Neural progenitor cell (in vitro differentiated cells): ENCODE measurements at regions not wholly inside any gene's neighbourhood (a gene's known extent, or its start where the extent isn't known, plus 50 kb on each side); places are given as distances from the start of the nearest gene placed in this dataset.
"Not testable (repeated sequence)": the region's sequence is repeated elsewhere in the genome, so short reads cannot be mapped to it uniquely, and the experiment has no call there.

ENCODE experiments used
- DNase-seq: peaks from one replicate; pipeline ENCODE4 v3.0.0-alpha.2; 2016; ENCODE audit warnings: low spot score
- H2AFZ ChIP-seq: fragments of 200-600 bp; sonication (generic); replicated peaks from 2 replicates; pipeline ENCODE4 v1.6.1; 2016; ENCODE audit warnings: antibody characterized with exemption
- H3F3A ChIP-seq: fragments of 200-600 bp; sonication (generic); 2 replicates; pipeline ENCODE4 v1.6.1; 2016; ENCODE audit warnings: antibody characterized with exemption, low read depth
- H3K27ac ChIP-seq: fragments of 200-600 bp; sonication (generic); 2 replicates; pipeline ENCODE4 v1.5.1; 2016; ENCODE audit warnings: mild to moderate bottlenecking
- H3K27me3 ChIP-seq: fragments of 200-600 bp; sonication (generic); 2 replicates; pipeline ENCODE4 v1.6.1; 2016; ENCODE audit warnings: mild to moderate bottlenecking, moderate library complexity
- H3K36me3 ChIP-seq: fragments of 200-600 bp; sonication (generic); 2 replicates; pipeline ENCODE4 v1.5.1; 2016
- H3K4me1 ChIP-seq: fragments of 200-600 bp; sonication (generic); 2 replicates; pipeline ENCODE4 v1.6.1; 2016; ENCODE audit warnings: mixed run types
- H3K4me2 ChIP-seq: fragments of 200-600 bp; sonication (generic); 2 replicates; pipeline ENCODE4 v1.6.1; 2016
- H3K4me3 ChIP-seq: fragments of 200-600 bp; sonication (generic); 2 replicates; pipeline ENCODE4 v1.5.1; 2016
- H3K79me2 ChIP-seq: fragments of 200-600 bp; sonication (generic); 2 replicates; pipeline ENCODE4 v1.6.1; 2016; ENCODE audit warnings: low read depth
- H3K9ac ChIP-seq: fragments of 200-600 bp; sonication (generic); 2 replicates; pipeline ENCODE4 v1.6.1; 2016
- H3K9me3 ChIP-seq: fragments of 200-600 bp; sonication (generic); 2 replicates; pipeline ENCODE4 v1.5.1; 2016; ENCODE audit warnings: low read depth
- H4K20me1 ChIP-seq: fragments of 200-600 bp; sonication (generic); 2 replicates; pipeline ENCODE4 v1.6.1; 2016; ENCODE audit warnings: low read depth
- H3K27ac Mint-ChIP-seq: 3 replicates; pipeline ENCODE4 v1.8.0; 2021; ENCODE audit warnings: mixed read lengths
- H3K27me3 Mint-ChIP-seq: 2 replicates; pipeline ENCODE4 v1.8.0; 2022; ENCODE audit warnings: low read depth, mild to moderate bottlenecking, inconsistent platforms, moderate library complexity, mixed read lengths; ENCODE audit not compliant: insufficient read depth
- H3K36me3 Mint-ChIP-seq: 3 replicates; pipeline ENCODE4 v1.8.0; 2021; ENCODE audit warnings: mixed read lengths
- H3K4me1 Mint-ChIP-seq: 3 replicates; pipeline ENCODE4 v1.8.0; 2021; ENCODE audit warnings: mixed read lengths
- H3K4me3 Mint-ChIP-seq: 3 replicates; pipeline ENCODE4 v1.8.0; 2021; ENCODE audit warnings: mild to moderate bottlenecking, moderate library complexity, mixed read lengths
- H3K9me3 Mint-ChIP-seq: 3 replicates; pipeline ENCODE4 v1.8.0; 2020; ENCODE audit warnings: mixed read lengths
- CTCF ChIP-seq: fragments of 200-600 bp; sonication (generic); IDR thresholded peaks from 2 replicates; pipeline ENCODE4 v1.5.1; 2017; ENCODE audit warnings: antibody characterized with exemption, mild to moderate bottlenecking
- EZH2 ChIP-seq: fragments of 200-600 bp; sonication (generic); IDR thresholded peaks from 2 replicates; pipeline ENCODE4 v1.6.1; 2017; ENCODE audit warnings: antibody characterized with exemption, mild to moderate bottlenecking, moderate library complexity
- EZH2phosphoT487 ChIP-seq: fragments of 200-600 bp; sonication (generic); IDR thresholded peaks from 2 replicates; pipeline ENCODE4 v1.6.1; 2017; ENCODE audit warnings: antibody characterized with exemption

- no peak for DNase-seq
- Histone ChIP-seq H3K4me2 (no peak overlapping the region), H3K79me2 (no peaks in the 10 kb centered on the region), H2AFZ (no peak overlapping the region), H3K27me3 (no peaks in the 10 kb centered on the region), H3K27ac (no peak overlapping the region), H3K36me3 (no peaks in the 10 kb centered on the region), H3K4me3 (no peak overlapping the region), H3K9me3 (peaks cover 9% of the 10 kb centered on the region), H3K4me1 (peaks cover 10% of the 10 kb centered on the region), H3F3A (no peaks in the 10 kb centered on the region), H3K9ac (no peak overlapping the region), H4K20me1 (no peaks in the 10 kb centered on the region)
- TF ChIP-seq CTCF, result no peak
- TF ChIP-seq EZH2, result no peak
- no peak for TF ChIP-seq EZH2phosphoT487
- H3K9me3 Mint-ChIP-seq, result peaks cover 35% of the 10 kb centered on the region
- H3K4me3 Mint-ChIP-seq, result no peak overlapping the region
- no peak overlapping the region for H3K27ac Mint-ChIP-seq
- peaks cover 4% of the 10 kb centered on the region for H3K27me3 Mint-ChIP-seq
- peaks cover 3% of the 10 kb centered on the region for H3K36me3 Mint-ChIP-seq
- H3K4me1 Mint-ChIP-seq, result no peaks in the 10 kb centered on the region
Observed at GRCh38 chr4:124067046-124067445, 645.5 kb downstream of the ANKRD50 start.

- Histone ChIP-seq H3K9ac (no peak overlapping the region), H3K4me1 (no peaks in the 10 kb centered on the region), H3K27me3 (no peaks in the 10 kb centered on the region), H3K9me3 (peaks cover 9% of the 10 kb centered on the region), H3K4me3 (no peak overlapping the region), H3K27ac (no peak overlapping the region), H3K4me2 (no peak overlapping the region), H3K79me2 (no peaks in the 10 kb centered on the region), H3F3A (no peaks in the 10 kb centered on the region), H4K20me1 (no peaks in the 10 kb centered on the region), H3K36me3 (no peaks in the 10 kb centered on the region), H2AFZ (no peak overlapping the region)
- no peak overlapping the region for H3K27ac Mint-ChIP-seq
- no peak overlapping the region for H3K4me3 Mint-ChIP-seq
- H3K9me3 Mint-ChIP-seq, result peaks cover 56% of the 10 kb centered on the region
- TF ChIP-seq EZH2phosphoT487, result no peak
- TF ChIP-seq EZH2, result no peak
- no peak for TF ChIP-seq CTCF
- H3K36me3 Mint-ChIP-seq, result peaks cover 9% of the 10 kb centered on the region
- no peaks in the 10 kb centered on the region for H3K4me1 Mint-ChIP-seq
- peaks cover 2% of the 10 kb centered on the region for H3K27me3 Mint-ChIP-seq
- DNase-seq, result no peak
Observed at GRCh38 chr4:124070688-124071484, 641.6 kb downstream of the ANKRD50 start.

GRCh38 chr4:124075276-124075675 is 637.3 kb downstream of the ANKRD50 start:
- H3K4me2 ChIP-seq, H3K27me3 Mint-ChIP-seq, H2AFZ ChIP-seq, H3K4me3 Mint-ChIP-seq, H3K36me3 ChIP-seq, H3K4me3 ChIP-seq, H3K27ac ChIP-seq, H3K27ac Mint-ChIP-seq, H3K4me1 Mint-ChIP-seq, H3K9me3 ChIP-seq, H3K27me3 ChIP-seq, H3F3A ChIP-seq, H3K4me1 ChIP-seq, H3K9ac ChIP-seq, H4K20me1 ChIP-seq, DNase-seq, H3K79me2 ChIP-seq: not testable (repeated sequence)
- Mint-ChIP-seq H3K36me3 (peaks cover 12% of the 10 kb centered on the region), H3K9me3 (peaks cover 68% of the 10 kb centered on the region)

- H3K4me1 ChIP-seq, result no peaks in the 10 kb centered on the region
- TF ChIP-seq EZH2phosphoT487 (no peak), EZH2 (no peak), CTCF (no peak)
- no peaks in the 10 kb centered on the region for H3K79me2 ChIP-seq
- no peaks in the 10 kb centered on the region for H3F3A ChIP-seq
- no peak overlapping the region for H3K4me3 ChIP-seq
- H3K9me3 ChIP-seq, result no peaks in the 10 kb centered on the region
- Mint-ChIP-seq H3K4me1 (no peaks in the 10 kb centered on the region), H3K4me3 (no peak overlapping the region), H3K36me3 (peaks cover 6% of the 10 kb centered on the region), H3K27me3 (no peaks in the 10 kb centered on the region), H3K27ac (no peak overlapping the region), H3K9me3 (peaks cover 46% of the 10 kb centered on the region)
- H3K9ac ChIP-seq, result no peak overlapping the region
- H4K20me1 ChIP-seq, result no peaks in the 10 kb centered on the region
- no peak for DNase-seq
- H3K27ac ChIP-seq, result no peak overlapping the region
- no peaks in the 10 kb centered on the region for H3K27me3 ChIP-seq
- no peaks in the 10 kb centered on the region for H3K36me3 ChIP-seq
- no peak overlapping the region for H2AFZ ChIP-seq
- H3K4me2 ChIP-seq, result no peak overlapping the region
Observed at GRCh38 chr4:124079174-124079780, 633.3 kb downstream of the ANKRD50 start.
